Stimulated activated CD8-positive, alpha-beta memory T cell treated with anti-CD3 and anti-CD28 coated beads, Interleukin-15, amount 100 ng/mL, for 4 hours (primary cell): ENCODE measurements at regions not wholly inside any gene's neighbourhood (a gene's known extent, or its start where the extent isn't known, plus 50 kb on each side); places are given as distances from the start of the nearest gene placed in this dataset.

Experiments
- DNase-seq, 2 donors: peaks; one replicate each; pipeline ENCODE4 v3.0.0-alpha.2; 2020; ENCODE audit warnings: low read depth in 2 of 2

DNA sequence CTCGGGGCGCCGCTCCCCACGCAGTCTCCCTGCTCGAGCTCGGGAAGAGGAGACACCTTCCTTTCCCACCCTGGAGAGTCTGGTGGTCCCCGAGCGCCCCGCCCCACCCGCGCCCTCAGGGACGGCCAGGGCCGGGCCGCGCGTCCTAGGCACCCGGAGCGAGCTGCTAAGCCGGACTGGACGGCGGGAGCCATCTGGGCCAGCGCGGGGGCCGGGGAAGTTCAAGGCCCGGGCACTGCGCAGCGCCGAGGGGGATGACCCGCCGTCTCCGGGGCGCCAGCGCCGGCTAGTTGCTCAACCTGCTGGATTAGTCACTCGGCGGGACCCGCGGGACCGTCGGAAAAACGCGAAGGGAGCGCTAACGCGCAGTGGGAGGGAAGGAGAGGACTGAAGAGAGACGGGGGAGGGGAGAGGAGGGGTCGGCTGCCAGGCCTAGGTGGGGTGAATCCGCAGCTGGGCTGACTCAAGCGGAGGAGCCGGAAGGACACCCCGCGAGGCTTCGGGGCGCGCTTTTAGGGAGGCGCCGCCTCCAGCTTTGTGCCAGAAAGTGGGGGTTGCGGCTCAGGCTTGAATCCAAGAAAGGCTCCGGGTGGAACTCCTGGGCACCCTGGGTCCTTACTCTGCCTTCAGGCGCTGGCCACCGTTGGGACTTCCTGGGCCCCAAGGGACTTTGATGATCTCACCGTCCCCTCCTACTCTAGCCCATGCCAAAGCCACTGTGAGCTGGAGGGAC, 75.7 kb upstream of the FOXP4 start:
- no peak for DNase-seq

DNA sequence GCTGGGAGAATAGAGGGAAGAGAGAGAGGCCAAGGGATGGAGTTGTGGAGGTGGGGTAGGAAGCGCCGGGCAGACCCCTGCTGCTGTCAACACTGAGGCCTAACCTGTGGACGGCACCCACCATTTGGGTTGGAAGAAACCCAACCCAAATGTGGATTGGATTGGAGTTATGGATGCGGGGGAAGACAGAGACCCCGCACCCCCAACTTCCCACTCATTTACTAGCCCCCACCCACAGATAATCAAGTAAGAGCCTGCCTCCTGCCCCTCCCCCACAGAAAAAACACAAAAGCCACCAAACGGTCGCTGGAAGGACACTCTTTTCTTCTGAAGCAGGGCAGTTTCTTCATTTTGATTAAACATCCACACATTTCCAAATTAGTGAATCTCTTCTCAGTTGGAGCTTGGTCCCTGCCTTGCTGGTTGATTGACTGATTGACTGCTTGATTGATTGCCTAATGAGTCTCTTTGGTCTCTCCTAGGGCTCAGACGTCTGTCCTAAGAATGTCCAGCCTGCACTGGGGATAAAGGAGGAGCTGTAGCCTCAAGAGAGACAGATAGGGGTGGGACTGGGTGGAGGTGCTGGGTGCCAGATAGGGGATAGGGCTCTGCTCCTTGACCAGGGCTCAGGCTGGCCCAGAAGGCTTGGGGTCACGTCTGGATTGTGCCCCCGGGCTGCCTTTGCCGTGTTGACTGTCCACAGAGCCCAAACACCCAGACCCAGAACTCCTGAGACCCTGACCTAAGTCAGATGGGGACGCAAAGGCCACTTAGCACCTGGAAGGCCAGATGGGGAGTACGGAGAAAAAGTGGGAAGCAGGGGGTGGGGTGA, 74.9 kb upstream of the FOXP4 start:
- no peak for DNase-seq

DNA sequence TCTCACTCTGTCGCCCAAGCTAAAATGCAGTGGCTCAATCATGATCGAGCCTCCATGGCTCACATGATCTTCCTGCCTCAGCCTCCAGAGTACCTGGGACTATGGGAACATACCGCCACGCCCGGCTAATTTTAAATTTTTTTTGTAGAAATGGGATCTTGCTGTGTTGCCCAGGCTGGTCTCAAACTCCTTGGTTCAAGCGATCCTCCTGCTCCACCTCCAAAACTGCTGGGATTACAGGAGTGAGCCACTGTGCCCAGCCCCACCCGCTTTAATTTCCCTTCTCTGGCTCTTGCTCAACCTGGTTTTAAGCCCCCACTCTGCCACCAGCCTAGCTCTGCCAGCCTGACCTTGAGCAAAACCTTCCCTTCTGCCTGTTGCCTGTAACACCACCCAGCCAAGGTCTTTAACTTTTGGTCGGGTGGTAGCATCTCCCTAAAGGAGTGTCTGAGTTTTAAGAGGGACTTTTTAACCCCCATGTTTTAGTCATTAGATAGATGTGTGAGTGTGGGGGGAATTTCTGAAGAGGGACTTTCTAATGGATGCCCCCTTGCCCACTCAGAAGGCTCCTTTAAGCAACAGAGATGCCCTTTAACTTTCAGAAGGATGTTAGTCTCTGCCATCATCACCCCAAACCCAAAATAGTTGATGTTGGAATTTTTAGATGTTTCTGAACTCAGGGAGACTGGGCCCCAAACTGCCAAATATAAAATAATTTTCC, 71.8 kb upstream of the FOXP4 start:
- DNase-seq, result no peak

DNA sequence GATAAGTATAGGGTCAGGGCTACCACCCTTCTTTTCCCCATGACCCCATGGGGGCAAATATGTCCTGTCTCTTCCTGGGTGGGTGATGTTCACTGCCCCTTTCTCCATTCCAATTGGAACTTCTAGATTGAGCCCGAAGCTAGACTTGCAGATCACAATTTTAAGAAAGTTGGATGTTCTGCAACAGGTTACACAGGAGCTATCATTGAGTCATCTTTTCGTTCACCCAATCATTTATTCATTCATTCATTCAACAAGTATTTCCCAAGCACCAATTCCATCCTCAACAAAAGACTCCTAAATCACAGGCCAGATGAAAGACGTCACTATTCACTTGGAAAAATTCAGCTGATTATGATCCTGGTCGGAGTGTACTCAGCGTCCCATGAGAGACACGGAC, 71.0 kb upstream of the FOXP4 start:
- no peak for DNase-seq

DNA sequence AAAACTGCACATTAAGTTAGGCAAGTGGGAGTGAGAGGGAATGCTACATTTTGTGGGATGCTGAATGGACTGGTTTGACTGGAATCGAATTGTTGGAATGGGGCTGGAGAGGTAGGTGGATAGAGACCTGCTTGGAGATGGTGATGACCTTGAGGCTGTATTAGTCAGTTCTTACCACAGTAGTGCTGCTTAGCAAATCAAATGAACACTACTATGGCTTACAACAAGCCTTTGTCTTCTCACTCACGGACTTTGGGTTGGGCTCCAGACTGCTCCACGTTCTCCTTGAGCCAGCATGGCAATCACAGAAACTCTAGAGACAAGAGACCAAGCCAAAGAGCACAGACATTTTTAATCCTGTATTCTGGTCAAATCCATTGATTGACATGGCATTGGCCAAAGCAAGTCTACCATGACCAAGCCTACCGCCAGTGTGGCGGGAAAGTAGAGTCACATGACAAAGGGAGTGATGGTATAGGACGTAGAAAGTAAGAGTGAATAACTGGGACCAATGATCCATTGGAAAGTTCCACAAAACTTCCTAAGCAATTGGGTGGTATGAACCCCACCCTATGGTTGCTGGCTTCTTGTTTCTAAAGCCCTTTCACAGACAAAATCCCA, 70.3 kb upstream of the FOXP4 start:
- no peak for DNase-seq

DNA sequence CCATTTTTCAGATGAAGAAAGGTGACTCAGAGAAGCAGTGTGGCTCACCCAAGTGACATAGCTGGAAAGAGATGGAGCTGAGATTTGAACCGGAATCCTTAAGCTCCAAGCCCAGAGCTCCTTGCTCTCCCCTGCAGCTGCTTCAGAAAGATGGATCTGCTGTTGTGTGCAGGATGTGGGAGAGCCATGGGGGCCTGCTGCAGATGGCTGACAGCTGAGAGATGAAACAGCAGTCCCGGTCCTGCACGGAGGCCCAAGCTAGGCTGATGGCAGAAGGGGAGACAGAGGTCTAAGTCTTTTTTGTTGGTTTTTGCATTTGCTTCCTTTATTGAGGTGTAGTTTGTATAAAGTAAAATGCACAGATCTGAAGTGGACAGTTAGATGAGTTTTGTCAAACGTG, 69.8 kb upstream of the FOXP4 start:
- DNase-seq, result no peak

DNA sequence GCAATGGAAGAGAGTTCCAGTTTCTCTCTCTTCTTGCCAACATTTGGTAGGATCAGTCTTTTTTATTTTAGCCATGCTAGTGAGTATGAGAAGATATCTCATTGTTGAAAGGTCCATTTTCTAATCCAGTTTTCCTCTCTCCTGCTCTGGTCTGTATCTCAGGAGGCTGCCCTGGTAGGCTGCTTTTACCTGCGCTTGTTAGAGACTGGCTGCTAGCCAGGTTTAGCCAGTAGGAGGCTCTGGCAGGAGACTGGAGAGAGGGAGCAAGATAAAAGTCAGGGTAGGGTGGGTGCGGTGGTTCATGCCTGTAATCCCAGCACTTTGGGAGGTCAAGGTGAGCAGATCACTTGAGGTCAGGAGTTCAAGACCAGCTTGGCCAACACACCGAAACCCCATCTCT, 68.6 kb upstream of the FOXP4 start:
- no peak for DNase-seq

DNA sequence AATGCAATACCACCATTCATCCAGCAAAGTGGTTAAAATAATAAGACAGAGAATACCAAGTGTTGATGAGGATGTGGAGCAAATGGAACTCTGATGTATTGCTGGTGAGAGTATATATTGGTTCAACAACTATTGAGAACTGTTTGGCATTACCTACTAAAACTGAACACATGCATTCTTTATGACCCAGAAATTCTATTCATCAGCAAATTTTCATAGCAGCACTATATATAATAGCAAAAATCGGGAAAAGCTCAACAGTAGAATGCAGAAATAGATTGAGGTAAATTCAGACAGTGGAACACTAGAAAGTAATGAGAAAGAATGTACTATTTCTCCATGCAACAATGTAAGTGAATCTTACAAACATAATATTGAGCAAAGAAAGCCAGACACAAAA, 62.2 kb upstream of the FOXP4 start:
- DNase-seq, result no peak

DNA sequence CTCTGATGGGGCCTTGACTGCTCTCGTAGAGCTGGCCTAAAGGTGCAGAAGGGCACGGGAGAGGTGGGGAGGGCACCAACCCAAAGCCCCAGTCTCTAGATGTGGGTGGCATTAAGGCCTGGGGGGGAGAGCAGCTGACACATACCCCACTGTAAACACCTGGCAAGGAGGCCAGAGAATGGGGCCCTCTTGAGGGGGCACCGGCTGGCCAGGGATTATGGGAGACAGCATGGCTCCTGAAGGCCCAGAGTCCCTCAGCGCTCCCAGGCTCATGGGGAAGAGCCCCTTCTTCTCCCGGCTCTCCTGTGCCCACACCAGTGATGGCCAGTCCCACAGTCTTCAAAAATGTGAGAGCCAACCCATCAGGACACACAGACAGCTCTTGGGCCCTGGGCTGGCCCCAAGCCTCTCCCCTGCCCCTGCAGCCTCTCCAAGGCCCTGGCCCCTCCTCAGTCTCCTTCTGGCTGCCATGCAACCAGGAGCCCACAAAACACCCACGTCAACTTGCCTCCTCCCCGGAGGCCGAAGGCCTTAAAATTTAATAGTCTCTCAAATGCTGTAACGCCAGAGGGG, 58.2 kb upstream of the FOXP4 start:
- no peak for DNase-seq

DNA sequence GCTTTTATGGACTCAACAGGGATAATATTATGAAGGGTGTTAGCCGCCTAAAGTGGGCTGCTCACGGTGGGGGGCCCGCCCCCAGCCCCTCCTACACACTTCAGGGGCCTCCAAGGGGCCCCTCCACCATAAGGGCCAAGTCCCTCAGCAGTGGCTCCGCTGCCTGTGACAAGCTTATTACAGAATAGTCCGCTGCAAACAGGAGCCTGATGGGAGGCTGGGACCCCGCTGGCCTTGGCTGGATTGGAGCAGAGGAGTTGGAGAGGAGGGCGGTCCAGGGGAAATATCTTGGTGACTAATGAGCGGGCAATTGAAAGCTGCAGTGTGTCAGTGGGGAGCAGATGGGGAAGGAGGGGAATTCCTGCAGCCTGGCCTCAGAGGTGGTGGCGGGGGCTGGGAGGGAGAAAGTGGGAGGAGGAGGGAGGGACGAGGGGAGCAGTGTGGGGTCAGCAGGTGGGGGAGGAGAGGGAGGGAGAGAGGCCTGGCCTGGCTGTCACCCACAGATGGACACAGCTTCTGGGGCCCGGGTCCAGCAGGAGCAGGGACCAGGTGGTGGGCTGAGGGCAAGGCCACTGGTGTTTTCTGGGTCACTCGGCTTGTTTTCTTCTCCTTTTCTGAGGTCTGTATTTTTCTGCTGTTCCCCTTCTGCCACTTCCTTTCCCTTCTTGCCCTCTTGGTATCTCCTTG, 57.6 kb upstream of the FOXP4 start:
- DNase-seq, result no peak

DNA sequence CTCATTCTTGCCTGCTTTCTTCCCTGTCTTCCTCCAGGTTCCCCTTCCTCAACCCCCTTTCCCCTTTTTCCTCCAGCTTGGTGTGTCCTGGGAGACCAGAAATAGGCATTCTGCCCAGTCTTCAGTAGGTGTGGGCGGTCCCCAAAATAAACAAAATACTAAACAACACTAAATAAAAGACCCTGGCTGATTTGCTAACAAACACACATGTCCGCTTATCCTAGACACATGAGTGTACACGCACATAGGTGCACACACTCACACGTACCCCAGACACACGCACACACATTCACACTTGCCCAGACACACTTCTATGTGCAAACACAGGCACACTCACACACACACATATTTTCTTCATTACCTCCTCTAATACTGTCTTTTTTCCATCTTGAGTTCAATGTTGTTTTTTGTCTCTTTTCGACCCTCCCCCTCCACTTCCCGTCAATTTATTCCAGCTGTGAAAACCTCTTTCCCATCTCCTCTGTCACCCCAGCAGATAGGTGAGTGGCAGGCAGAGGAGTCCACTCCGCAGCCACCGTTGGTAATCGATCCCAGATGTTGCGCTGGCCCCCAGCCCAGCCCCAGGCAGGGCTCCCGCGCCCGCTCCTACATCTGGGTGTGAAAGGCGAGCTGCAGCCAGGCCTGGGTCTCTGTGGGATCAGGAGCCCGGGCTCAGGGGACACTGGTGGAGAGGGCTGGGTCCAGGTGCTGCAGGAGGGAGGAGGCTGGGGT, 56.9 kb upstream of the FOXP4 start:
- no peak for DNase-seq

DNA sequence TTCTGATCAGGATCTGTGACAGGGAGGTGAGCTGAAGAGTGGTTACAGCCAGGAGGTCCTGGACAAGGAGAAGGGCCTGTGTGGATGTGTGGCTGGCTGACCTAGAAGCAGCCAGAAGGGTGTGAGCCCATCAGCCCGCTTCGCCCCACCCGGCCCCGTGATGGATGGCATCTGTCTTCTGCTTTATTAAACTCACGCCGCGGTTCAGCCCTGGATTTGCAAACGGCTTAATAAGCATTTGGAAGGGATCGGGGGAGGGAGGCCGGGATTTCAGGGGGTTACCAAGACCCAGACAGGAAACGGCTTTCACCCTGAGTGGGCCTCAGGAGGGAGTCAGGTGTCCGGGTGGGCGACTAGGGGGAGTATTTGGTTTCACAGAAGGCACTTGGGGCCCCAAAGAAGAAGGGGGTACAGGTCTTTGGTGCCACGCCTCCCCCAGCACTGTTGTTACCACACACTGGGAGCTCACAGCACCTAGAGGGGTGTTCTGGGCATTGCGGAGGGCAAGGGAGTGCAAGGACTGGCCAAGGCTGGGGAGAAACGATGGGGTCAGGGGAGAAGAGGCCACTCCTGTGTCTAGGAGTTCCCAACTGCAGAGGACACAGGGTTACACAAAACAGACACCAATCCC, 53.8 kb upstream of the FOXP4 start:
- no peak for DNase-seq

DNA sequence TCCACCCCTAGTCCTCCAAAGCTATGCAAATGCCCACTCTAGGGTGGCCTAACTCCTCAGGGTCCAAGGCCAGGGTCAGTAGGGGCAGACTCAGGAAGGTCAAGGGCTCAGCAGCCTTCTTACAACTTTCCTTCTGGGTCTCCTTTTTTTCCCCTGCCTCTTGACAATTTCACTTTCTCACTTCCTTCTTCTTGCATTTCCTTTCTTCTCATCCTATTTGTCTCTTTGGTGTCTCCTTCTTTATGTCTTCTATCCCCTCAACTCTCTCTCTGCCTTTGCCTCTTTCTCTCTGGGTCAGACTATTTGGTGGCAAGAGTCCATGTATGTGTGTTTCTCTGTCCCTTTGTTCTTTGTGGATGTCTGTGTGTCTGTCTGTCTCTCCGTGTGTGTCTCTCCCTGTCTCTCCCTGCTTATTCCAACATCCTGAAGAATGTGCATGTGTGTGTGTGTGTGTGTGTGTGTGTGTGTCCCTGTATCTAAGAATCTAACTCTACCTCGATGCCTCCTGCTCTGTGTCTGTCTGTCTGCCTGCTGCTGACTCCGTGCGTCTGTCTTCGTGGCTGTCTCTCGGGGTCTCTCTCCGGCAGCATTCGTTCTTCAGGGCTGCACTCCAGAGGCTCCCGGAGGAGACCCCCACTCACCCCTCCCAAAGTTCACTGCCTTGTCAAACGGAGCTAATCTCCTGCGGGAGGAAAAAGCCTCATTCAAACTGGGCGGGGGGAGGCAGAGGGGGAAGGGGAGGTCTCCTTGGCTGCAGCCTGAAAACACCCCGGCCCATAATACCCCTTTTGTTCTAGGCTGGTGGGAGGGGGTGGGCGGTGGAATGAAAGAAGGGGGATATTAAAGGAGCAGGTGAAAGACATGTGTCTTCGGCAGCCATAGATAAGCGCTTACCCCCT, 51.7 kb upstream of the FOXP4 start:
- DNase-seq, result no peak
